MG63 (cell line): ENCODE measurements at regions not wholly inside any gene's neighbourhood (a gene's known extent, or its start where the extent isn't known, plus 50 kb on each side); places are given as distances from the start of the nearest gene placed in this dataset.
"Not testable (repeated sequence)": the region's sequence is repeated elsewhere in the genome, so short reads cannot be mapped to it uniquely, and the experiment has no call there.

Source experiments
- DNase-seq: peaks from one replicate; pipeline ENCODE4 v3.0.0-alpha.2; 2020
- H3K27me3 ChIP-seq: fragments of 250-450 bp; sonication (Bioruptor Pico); 2 replicates; pipeline ENCODE4 v1.5.1; 2020; ENCODE audit warnings: mild to moderate bottlenecking, moderate library complexity
- H3K36me3 ChIP-seq: fragments of 250-450 bp; sonication (Bioruptor Pico); 2 replicates; pipeline ENCODE4 v1.5.1; 2020; ENCODE audit warnings: mild to moderate bottlenecking, moderate library complexity
- H3K4me3 ChIP-seq: fragments of 250-450 bp; sonication (Bioruptor Pico); 2 replicates; pipeline ENCODE4 v1.5.1; 2020; ENCODE audit warnings: mild to moderate bottlenecking, moderate library complexity
- H3K9me3 ChIP-seq: fragments of 250-450 bp; sonication (Bioruptor Pico); 2 replicates; pipeline ENCODE4 v1.5.1; 2020; ENCODE audit warnings: mild to moderate bottlenecking, moderate library complexity

GRCh38 chr1:106389160-106389559, 667.3 kb upstream of the PRMT6 start:
- H3K9me3 ChIP-seq, H3K4me3 ChIP-seq, H3K36me3 ChIP-seq, DNase-seq, H3K27me3 ChIP-seq: not testable (repeated sequence)

- H3K4me3 ChIP-seq, result no peak overlapping the region
- no peak for DNase-seq
- no peaks in the 10 kb centered on the region for H3K9me3 ChIP-seq
- no peaks in the 10 kb centered on the region for H3K36me3 ChIP-seq
- H3K27me3 ChIP-seq, result no peaks in the 10 kb centered on the region
Measured at GRCh38 chr1:106393046-106393445, 663.4 kb upstream of the PRMT6 start.

GRCh38 chr1:106396020-106396419, 660.5 kb upstream of the PRMT6 start:
- no peaks in the 10 kb centered on the region for H3K36me3 ChIP-seq
- H3K27me3 ChIP-seq, result no peaks in the 10 kb centered on the region
- no peaks in the 10 kb centered on the region for H3K9me3 ChIP-seq
- H3K4me3 ChIP-seq, result no peak overlapping the region
- DNase-seq, result no peak

- Histone ChIP-seq H3K36me3 (no peaks in the 10 kb centered on the region), H3K27me3 (no peaks in the 10 kb centered on the region), H3K9me3 (no peaks in the 10 kb centered on the region), H3K4me3 (no peak overlapping the region)
- no peak for DNase-seq
Measured at GRCh38 chr1:106398391-106398790, 658.1 kb upstream of the PRMT6 start.

GRCh38 chr1:106406114-106406513, 650.4 kb upstream of the PRMT6 start:
- no peak for DNase-seq
- Histone ChIP-seq H3K4me3 (no peak overlapping the region), H3K36me3 (no peaks in the 10 kb centered on the region), H3K27me3 (no peaks in the 10 kb centered on the region), H3K9me3 (no peaks in the 10 kb centered on the region)

GRCh38 chr1:106412321-106412720, 644.2 kb upstream of the PRMT6 start:
- DNase-seq, H3K27me3 ChIP-seq, H3K4me3 ChIP-seq, H3K36me3 ChIP-seq, H3K9me3 ChIP-seq: not testable (repeated sequence)

- no peaks in the 10 kb centered on the region for H3K27me3 ChIP-seq
- no peak for DNase-seq
- H3K4me3 ChIP-seq, result no peak overlapping the region
- H3K36me3 ChIP-seq, result no peaks in the 10 kb centered on the region
- H3K9me3 ChIP-seq, result no peaks in the 10 kb centered on the region
Measured at GRCh38 chr1:106435269-106435668, 621.2 kb upstream of the PRMT6 start.

- H3K9me3 ChIP-seq, result no peaks in the 10 kb centered on the region
- H3K27me3 ChIP-seq, result no peaks in the 10 kb centered on the region
- DNase-seq, result no peak
- no peak overlapping the region for H3K4me3 ChIP-seq
- no peaks in the 10 kb centered on the region for H3K36me3 ChIP-seq
Measured at GRCh38 chr1:106439475-106439874, 617.0 kb upstream of the PRMT6 start.

- Histone ChIP-seq H3K4me3 (no peak overlapping the region), H3K27me3 (no peaks in the 10 kb centered on the region), H3K36me3 (no peaks in the 10 kb centered on the region), H3K9me3 (no peaks in the 10 kb centered on the region)
- DNase-seq, result no peak
Measured at GRCh38 chr1:106447466-106447865, 609.0 kb upstream of the PRMT6 start.

GRCh38 chr1:106456832-106457231, 599.6 kb upstream of the PRMT6 start:
- H3K36me3 ChIP-seq, result no peaks in the 10 kb centered on the region
- H3K4me3 ChIP-seq, result no peak overlapping the region
- no peaks in the 10 kb centered on the region for H3K9me3 ChIP-seq
- no peaks in the 10 kb centered on the region for H3K27me3 ChIP-seq
- DNase-seq, result no peak

- no peaks in the 10 kb centered on the region for H3K27me3 ChIP-seq
- H3K36me3 ChIP-seq, result no peaks in the 10 kb centered on the region
- no peak overlapping the region for H3K4me3 ChIP-seq
- no peak for DNase-seq
- no peaks in the 10 kb centered on the region for H3K9me3 ChIP-seq
Measured at GRCh38 chr1:106457368-106457767, 599.1 kb upstream of the PRMT6 start.

- Histone ChIP-seq H3K4me3 (no peak overlapping the region), H3K36me3 (no peaks in the 10 kb centered on the region), H3K27me3 (no peaks in the 10 kb centered on the region), H3K9me3 (no peaks in the 10 kb centered on the region)
- DNase-seq, result no peak
Measured at GRCh38 chr1:106458866-106459265, 597.6 kb upstream of the PRMT6 start.

- no peaks in the 10 kb centered on the region for H3K27me3 ChIP-seq
- H3K36me3 ChIP-seq, result no peaks in the 10 kb centered on the region
- no peak overlapping the region for H3K4me3 ChIP-seq
- no peaks in the 10 kb centered on the region for H3K9me3 ChIP-seq
- DNase-seq, result no peak
Measured at GRCh38 chr1:106459418-106459817, 597.1 kb upstream of the PRMT6 start.

GRCh38 chr1:106465666-106466065, 590.8 kb upstream of the PRMT6 start:
- peaks cover 7% of the 10 kb centered on the region for H3K9me3 ChIP-seq
- peak; percentile 10 for DNase-seq
- H3K27me3 ChIP-seq, result no peaks in the 10 kb centered on the region
- H3K4me3 ChIP-seq, result no peak overlapping the region
- no peaks in the 10 kb centered on the region for H3K36me3 ChIP-seq

GRCh38 chr1:106480629-106481028, 575.8 kb upstream of the PRMT6 start:
- Histone ChIP-seq H3K9me3 (peaks cover 4% of the 10 kb centered on the region; the same call in 1 of the 2 replicates), H3K27me3 (no peaks in the 10 kb centered on the region), H3K36me3 (no peaks in the 10 kb centered on the region), H3K4me3 (no peak overlapping the region)
- DNase-seq, result no peak

GRCh38 chr1:106492880-106493279, 563.6 kb upstream of the PRMT6 start:
- no peak overlapping the region for H3K4me3 ChIP-seq
- no peaks in the 10 kb centered on the region for H3K9me3 ChIP-seq
- no peak for DNase-seq
- no peaks in the 10 kb centered on the region for H3K36me3 ChIP-seq
- H3K27me3 ChIP-seq, result no peaks in the 10 kb centered on the region

GRCh38 chr1:106494646-106495045, 561.8 kb upstream of the PRMT6 start:
- Histone ChIP-seq H3K9me3 (no peaks in the 10 kb centered on the region), H3K27me3 (no peaks in the 10 kb centered on the region), H3K36me3 (no peaks in the 10 kb centered on the region), H3K4me3 (no peak overlapping the region)
- no peak for DNase-seq

- Histone ChIP-seq H3K4me3 (no peak overlapping the region), H3K9me3 (no peaks in the 10 kb centered on the region), H3K27me3 (no peaks in the 10 kb centered on the region), H3K36me3 (no peaks in the 10 kb centered on the region)
- DNase-seq, result no peak
Measured at GRCh38 chr1:106498238-106498637, 558.2 kb upstream of the PRMT6 start.

- DNase-seq, result no peak
- no peak overlapping the region for H3K4me3 ChIP-seq
- H3K27me3 ChIP-seq, result no peaks in the 10 kb centered on the region
- H3K36me3 ChIP-seq, result no peaks in the 10 kb centered on the region
- no peaks in the 10 kb centered on the region for H3K9me3 ChIP-seq
Measured at GRCh38 chr1:106502659-106503058, 553.8 kb upstream of the PRMT6 start.
